GM19438 (cell line): ENCODE measurements at regions not wholly inside any gene's neighbourhood (a gene's known extent, or its start where the extent isn't known, plus 50 kb on each side); places are given as distances from the start of the nearest gene placed in this dataset.
"Not testable (repeated sequence)": the region's sequence is repeated elsewhere in the genome, so short reads cannot be mapped to it uniquely, and the experiment has no call there.

Source experiments
- ATAC-seq: cut with Tn5 transposase; IDR thresholded peaks from one replicate; pipeline ENCODE4 v1.9.1; 2021; ENCODE audit warnings: low read depth; ENCODE audit not compliant: unreplicated experiment

GRCh38 chr2:186159101-186159500 lies 327.0 kb upstream of the ZC3H15 start:
- no peak for ATAC-seq

- ATAC-seq = no peak
Observed at GRCh38 chr2:186164325-186164724, 321.7 kb upstream of the ZC3H15 start.

- no peak for ATAC-seq
Observed at GRCh38 chr2:186170693-186171092, 315.4 kb upstream of the ZC3H15 start.

- ATAC-seq = no peak
Observed at GRCh38 chr2:186181625-186182024, 304.4 kb upstream of the ZC3H15 start.

GRCh38 chr2:186182366-186182765 lies 303.7 kb upstream of the ZC3H15 start:
- not testable (repeated sequence) for ATAC-seq

- ATAC-seq = no peak
Observed at GRCh38 chr2:186183406-186183805, 302.7 kb upstream of the ZC3H15 start.

GRCh38 chr2:186187854-186188253 lies 298.2 kb upstream of the ZC3H15 start:
- no peak for ATAC-seq

- ATAC-seq = no peak
Observed at GRCh38 chr2:186189816-186190215, 296.2 kb upstream of the ZC3H15 start.

- ATAC-seq = no peak
Observed at GRCh38 chr2:186195696-186196095, 290.4 kb upstream of the ZC3H15 start.

GRCh38 chr2:186197955-186198354 lies 288.1 kb upstream of the ZC3H15 start:
- ATAC-seq = no peak

- no peak for ATAC-seq
Observed at GRCh38 chr2:186199029-186199428, 287.0 kb upstream of the ZC3H15 start.

- ATAC-seq = no peak
Observed at GRCh38 chr2:186201371-186201770, 284.7 kb upstream of the ZC3H15 start.

- no peak for ATAC-seq
Observed at GRCh38 chr2:186205254-186205911, 280.7 kb upstream of the ZC3H15 start.

- ATAC-seq = no peak
Observed at GRCh38 chr2:186209532-186209931, 276.5 kb upstream of the ZC3H15 start.

GRCh38 chr2:186220409-186220808 lies 265.7 kb upstream of the ZC3H15 start:
- no peak for ATAC-seq

- no peak for ATAC-seq
Observed at GRCh38 chr2:186229265-186229664, 256.8 kb upstream of the ZC3H15 start.

- ATAC-seq = no peak
Observed at GRCh38 chr2:186241874-186242273, 244.2 kb upstream of the ZC3H15 start.

GRCh38 chr2:186254759-186255158 lies 231.3 kb upstream of the ZC3H15 start:
- ATAC-seq = no peak

- no peak for ATAC-seq
Observed at GRCh38 chr2:186255823-186256222, 230.2 kb upstream of the ZC3H15 start.

GRCh38 chr2:186256540-186256939 lies 229.5 kb upstream of the ZC3H15 start:
- no peak for ATAC-seq

GRCh38 chr2:186263673-186264250 lies 222.3 kb upstream of the ZC3H15 start:
- no peak for ATAC-seq

GRCh38 chr2:186269536-186269935 lies 216.5 kb upstream of the ZC3H15 start:
- ATAC-seq = no peak

- ATAC-seq = no peak
Observed at GRCh38 chr2:186273953-186274352, 212.1 kb upstream of the ZC3H15 start.
